Peyer's patch (tissue), 4 donors: ENCODE measurements at regions not wholly inside any gene's neighbourhood (a gene's known extent, or its start where the extent isn't known, plus 50 kb on each side); places are given as distances from the start of the nearest gene placed in this dataset.

Experiments
- DNase-seq, 3 donors: peaks; one replicate each; pipeline ENCODE4 v3.0.0-alpha.2; 2017 to 2019
- H3K27ac ChIP-seq, 4 donors: fragments of 200-600 bp; sonication (generic); one replicate each; pipeline ENCODE4 v1.5.1; 2016 to 2019
- H3K27me3 ChIP-seq, 2 donors: fragments of 200-600 bp; sonication (generic); one replicate each; pipeline ENCODE4 v1.5.1; 2019
- H3K36me3 ChIP-seq, 3 donors: fragments of 200-600 bp; sonication (generic); one replicate each; pipeline ENCODE4 v1.5.1; 2016 to 2019
- H3K4me1 ChIP-seq, 4 donors: fragments of 200-600 bp; sonication (generic); one replicate each; pipeline ENCODE4 v1.5.1; 2016 to 2019
- H3K4me3 ChIP-seq, 4 donors: fragments of 200-600 bp; sonication (generic); 1 replicate in 3 of 4; 2 replicates in 1 of 4; pipeline ENCODE4 v1.5.1; 2016 to 2019; ENCODE audit warnings: mild to moderate bottlenecking in 1 of 4
- H3K9me3 ChIP-seq, 4 donors: fragments of 200-600 bp; sonication (generic); one replicate each; pipeline ENCODE4 v1.5.1; 2016 to 2019; ENCODE audit warnings: mild to moderate bottlenecking in 1 of 4
- CTCF ChIP-seq, 6 experiments: fragments of 450-650 bp in 4 of 6; fragments of 200-600 bp in 2 of 6; sonication (generic) in 1 of 6; IDR thresholded peaks; one replicate each; pipeline ENCODE4 v1.5.1; 2017 to 2019; ENCODE audit warnings: antibody characterized with exemption in 6 of 6, mild to moderate bottlenecking in 3 of 6, moderate library complexity in 1 of 6
- POLR2A ChIP-seq, 2 donors: fragments of 450-650 bp; IDR thresholded peaks; one replicate each; pipeline ENCODE4 v1.5.1; 2017; ENCODE audit warnings: antibody characterized with exemption in 2 of 2, mild to moderate bottlenecking in 2 of 2, moderate library complexity in 2 of 2

- DNase-seq, result no peak
- Histone ChIP-seq H3K4me3 (no peak overlapping the region), H3K4me1 (no peaks in the 10 kb centered on the region), H3K27ac (no peak overlapping the region), H3K36me3 (no peaks in the 10 kb centered on the region), H3K27me3 (no peaks in the 10 kb centered on the region), H3K9me3 (no peaks in the 10 kb centered on the region)
- TF ChIP-seq POLR2A (IDR thresholded peaks at IDR 0.05), result no peak
- no peak for TF ChIP-seq CTCF (IDR thresholded peaks at IDR 0.05)
Measured at GRCh38 chr16:52376676-52377280, 170.2 kb downstream of the TOX3 start.

- Histone ChIP-seq H3K4me1 (no peaks in the 10 kb centered on the region), H3K27me3 (no peaks in the 10 kb centered on the region), H3K27ac (no peak overlapping the region), H3K9me3 (no peaks in the 10 kb centered on the region), H3K4me3 (no peak overlapping the region), H3K36me3 (no peaks in the 10 kb centered on the region)
- DNase-seq, result no peak
- TF ChIP-seq CTCF (IDR thresholded peaks at IDR 0.05) (no peak), POLR2A (IDR thresholded peaks at IDR 0.05) (no peak)
Measured at GRCh38 chr16:52372313-52372712, 174.6 kb downstream of the TOX3 start.

- no peaks in the 10 kb centered on the region for H3K27me3 ChIP-seq
- H3K4me3 ChIP-seq, result no peak overlapping the region
- DNase-seq, result peak in 1 of 3 donors; percentile 74
- no peaks in the 10 kb centered on the region for H3K36me3 ChIP-seq
- H3K27ac ChIP-seq, result no peak overlapping the region
- no peaks in the 10 kb centered on the region for H3K9me3 ChIP-seq
- TF ChIP-seq POLR2A (IDR thresholded peaks at IDR 0.05) (no peak), CTCF (IDR thresholded peaks at IDR 0.05) (no peak)
- no peaks in the 10 kb centered on the region for H3K4me1 ChIP-seq
Measured at GRCh38 chr16:52368859-52369258, 178.1 kb downstream of the TOX3 start.

- Histone ChIP-seq H3K36me3 (no peaks in the 10 kb centered on the region), H3K4me1 (no peaks in the 10 kb centered on the region), H3K27ac (no peak overlapping the region), H3K9me3 (no peaks in the 10 kb centered on the region), H3K4me3 (no peak overlapping the region), H3K27me3 (no peaks in the 10 kb centered on the region)
- no peak for DNase-seq
- TF ChIP-seq POLR2A (IDR thresholded peaks at IDR 0.05) (no peak), CTCF (IDR thresholded peaks at IDR 0.05) (no peak)
Measured at GRCh38 chr16:52367821-52368220, 179.1 kb downstream of the TOX3 start.

- no peak overlapping the region for H3K27ac ChIP-seq
- no peak overlapping the region for H3K4me3 ChIP-seq
- DNase-seq, result no peak
- no peaks in the 10 kb centered on the region for H3K27me3 ChIP-seq
- H3K9me3 ChIP-seq, result no peaks in the 10 kb centered on the region
- no peaks in the 10 kb centered on the region for H3K36me3 ChIP-seq
- H3K4me1 ChIP-seq, result no peaks in the 10 kb centered on the region
- no peak for TF ChIP-seq CTCF (IDR thresholded peaks at IDR 0.05)
- TF ChIP-seq POLR2A (IDR thresholded peaks at IDR 0.05), result no peak
Measured at GRCh38 chr16:52366983-52367382, 180.0 kb downstream of the TOX3 start.

GRCh38 chr16:52364500-52364899 is 182.4 kb downstream of the TOX3 start:
- Histone ChIP-seq H3K9me3 (no peaks in the 10 kb centered on the region), H3K4me1 (no peaks in the 10 kb centered on the region), H3K27me3 (no peaks in the 10 kb centered on the region), H3K36me3 (no peaks in the 10 kb centered on the region), H3K27ac (no peak overlapping the region), H3K4me3 (no peak overlapping the region)
- no peak for DNase-seq
- TF ChIP-seq POLR2A (IDR thresholded peaks at IDR 0.05), result no peak
- TF ChIP-seq CTCF (IDR thresholded peaks at IDR 0.05), result no peak
